GM19025 (cell line): ENCODE measurements at regions not wholly inside any gene's neighbourhood (a gene's known extent, or its start where the extent isn't known, plus 50 kb on each side); places are given as distances from the start of the nearest gene placed in this dataset.
"Not testable (repeated sequence)": the region's sequence is repeated elsewhere in the genome, so short reads cannot be mapped to it uniquely, and the experiment has no call there.

ENCODE experiments used
- ATAC-seq: cut with Tn5 transposase; IDR thresholded peaks from one replicate; pipeline ENCODE4 v1.9.1; 2021; ENCODE audit warnings: mild to moderate bottlenecking, low read depth, moderate library complexity; ENCODE audit not compliant: unreplicated experiment

DNA sequence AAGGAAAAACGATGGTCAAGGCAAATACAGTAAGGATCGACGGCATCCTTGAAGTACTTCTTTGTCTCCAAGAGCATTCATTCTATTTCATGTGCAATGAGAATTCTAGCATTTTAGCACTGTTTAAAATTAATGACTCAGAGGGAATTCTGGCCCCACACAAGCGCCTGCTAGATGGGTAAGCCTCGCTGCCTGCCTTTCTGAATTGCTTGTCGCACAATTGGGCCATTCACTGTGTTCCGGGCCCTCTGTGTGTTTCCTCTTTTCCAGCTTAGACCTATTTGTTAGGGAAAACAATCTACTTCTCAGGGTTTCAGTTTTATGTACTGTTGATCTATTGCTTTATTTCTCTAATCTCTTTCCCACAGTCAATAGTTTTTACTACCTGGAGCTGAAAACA, 204.7 kb upstream of the ZNF32 start:
- ATAC-seq: no peak

DNA sequence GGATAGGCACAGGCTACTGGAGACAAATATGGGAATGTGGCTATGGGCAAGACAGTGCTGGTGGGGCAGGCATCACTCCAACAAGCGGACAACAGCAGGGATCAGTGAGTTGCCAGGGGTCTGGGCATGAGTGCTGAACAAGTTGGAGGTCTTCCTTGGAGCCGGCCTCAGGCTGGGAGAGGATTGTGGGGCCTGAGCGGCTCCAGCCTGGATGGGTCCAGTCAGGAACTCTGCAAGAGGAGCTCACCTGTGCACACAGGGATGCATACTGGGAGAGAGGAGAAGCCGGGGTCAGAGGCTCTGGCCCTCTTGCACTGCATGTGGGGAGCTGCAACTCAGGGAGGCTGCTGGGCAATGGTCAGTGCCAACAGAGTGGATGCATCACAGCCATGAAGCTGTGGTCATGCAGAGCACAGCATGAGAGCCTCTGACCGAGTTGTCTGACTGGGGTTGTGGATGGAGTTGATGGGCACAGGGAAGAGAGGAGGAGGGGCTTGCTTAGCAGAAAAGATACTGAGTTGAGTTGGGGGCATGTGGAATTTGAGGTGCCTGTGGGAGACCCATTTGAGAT, 204.0 kb upstream of the ZNF32 start:
- no peak for ATAC-seq

DNA sequence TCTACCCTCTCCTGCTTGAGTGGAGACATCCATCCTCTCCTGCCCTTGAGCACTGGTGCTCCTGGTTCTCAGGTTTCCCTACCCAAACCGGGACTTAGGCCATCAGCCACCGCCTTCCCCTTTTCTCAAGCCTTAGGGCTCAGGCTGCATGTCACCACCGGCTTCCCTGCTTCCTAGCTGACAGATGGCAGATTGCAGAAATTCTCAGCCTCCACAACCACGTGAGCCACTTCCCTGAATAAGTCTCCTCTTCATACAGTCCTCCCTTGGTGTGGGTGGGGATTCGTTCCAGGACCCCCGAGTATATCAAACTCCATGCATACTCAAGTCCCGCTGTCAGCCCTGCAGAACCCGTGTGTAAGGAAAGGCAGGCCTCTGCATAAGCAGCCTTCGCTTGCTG, 203.5 kb upstream of the ZNF32 start:
- ATAC-seq: no peak

DNA sequence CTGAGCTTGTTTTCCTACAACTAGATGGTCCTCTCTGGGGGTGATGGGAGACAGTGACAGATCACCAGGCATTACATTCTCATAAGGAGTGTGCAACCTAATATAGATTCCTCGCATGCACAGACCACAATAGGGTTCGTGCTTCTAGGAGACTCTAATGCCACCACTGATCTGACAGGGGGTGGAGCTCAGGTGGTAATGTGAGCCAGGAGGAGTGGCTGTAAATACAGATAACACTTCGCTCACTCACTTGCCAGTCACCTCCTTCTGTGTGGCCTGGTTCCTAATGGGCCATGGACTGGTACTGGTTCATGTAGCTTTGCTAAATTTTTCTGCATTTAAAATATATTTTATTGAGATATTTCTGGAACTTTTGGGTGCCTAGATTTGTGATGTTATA, 202.3 kb upstream of the ZNF32 start:
- ATAC-seq: no peak

DNA sequence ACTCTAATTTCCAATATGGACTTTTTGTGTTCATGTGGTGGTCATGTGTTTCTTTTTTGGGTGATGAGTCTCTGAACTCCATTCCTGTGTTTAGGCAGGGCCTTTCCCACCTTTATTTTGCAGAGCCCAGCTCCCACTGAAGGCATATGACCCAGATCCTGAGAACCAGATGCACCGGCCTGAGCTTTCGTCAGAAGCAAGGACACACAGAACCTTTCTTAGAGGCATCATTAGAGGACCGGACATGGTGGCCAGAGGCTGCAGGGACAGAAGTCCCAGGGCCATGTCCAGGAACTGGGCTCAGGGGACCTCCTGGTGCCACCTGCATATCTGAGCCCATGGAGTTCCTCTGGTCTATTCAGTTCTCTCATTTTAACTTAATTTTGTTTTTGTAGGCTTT, 200.9 kb upstream of the ZNF32 start:
- ATAC-seq: no peak

DNA sequence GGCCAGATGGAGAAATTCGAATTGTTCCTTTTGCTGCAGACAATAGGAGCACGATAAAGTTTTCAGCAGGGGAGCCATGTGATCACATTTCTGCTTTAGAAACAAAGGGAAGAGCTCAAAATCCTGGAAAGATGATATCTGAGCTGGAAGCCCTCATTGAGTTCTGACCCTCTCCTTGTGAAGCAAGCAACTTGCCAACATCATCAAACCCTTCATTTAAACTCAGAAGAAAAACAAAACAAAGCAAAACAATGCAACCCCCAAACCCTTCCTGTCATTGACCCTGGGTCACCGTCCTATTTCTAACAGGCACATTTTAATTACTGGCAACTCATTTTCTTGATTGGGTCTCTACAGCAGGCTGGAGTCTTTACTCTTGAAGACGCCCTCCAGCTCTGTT, 198.3 kb upstream of the ZNF32 start:
- no peak for ATAC-seq

DNA sequence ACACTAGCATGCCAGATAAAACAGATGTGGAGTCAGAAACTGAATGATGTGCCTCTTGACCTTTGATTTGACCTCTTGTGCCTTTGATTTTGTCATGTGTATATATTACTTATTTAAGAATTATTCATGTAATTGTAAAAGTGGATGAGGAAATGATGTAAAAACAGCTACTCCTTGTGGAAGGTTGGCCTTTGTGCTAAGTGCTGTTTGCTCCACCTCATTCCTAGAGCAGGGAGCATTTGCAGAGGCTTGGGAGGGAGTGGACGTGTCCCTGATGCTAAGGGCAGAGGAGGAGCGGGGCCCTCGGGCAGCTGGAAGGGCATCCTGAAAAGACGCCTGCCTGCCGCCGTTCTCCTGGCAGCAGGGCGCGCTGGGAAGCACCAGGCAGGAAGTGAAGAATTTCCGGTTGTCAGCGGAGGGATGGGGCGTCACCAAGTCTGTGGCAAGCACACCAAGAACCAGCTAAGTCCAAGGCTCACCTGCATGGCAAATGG, 197.6 kb upstream of the ZNF32 start:
- ATAC-seq: no peak

DNA sequence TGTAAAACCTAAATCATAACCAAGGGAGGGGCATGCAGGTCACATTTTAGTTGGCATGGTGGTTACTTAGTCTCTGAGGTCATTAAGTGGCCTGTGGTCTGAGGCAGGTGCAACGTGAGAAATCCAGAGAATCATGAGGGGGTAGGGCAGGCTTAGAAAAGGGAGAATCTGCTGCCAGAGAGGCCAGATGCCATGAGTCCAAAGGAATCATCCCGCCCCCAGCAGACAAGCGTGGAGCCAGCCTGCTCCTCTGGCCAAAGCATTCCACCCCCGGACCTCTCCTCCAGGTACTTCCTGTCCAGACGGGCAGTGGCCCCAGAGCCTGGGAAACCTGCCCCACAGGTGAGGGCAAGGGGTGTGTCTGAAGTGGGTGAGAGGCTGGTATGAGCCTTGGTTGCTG, 196.4 kb upstream of the ZNF32 start:
- ATAC-seq: no peak

DNA sequence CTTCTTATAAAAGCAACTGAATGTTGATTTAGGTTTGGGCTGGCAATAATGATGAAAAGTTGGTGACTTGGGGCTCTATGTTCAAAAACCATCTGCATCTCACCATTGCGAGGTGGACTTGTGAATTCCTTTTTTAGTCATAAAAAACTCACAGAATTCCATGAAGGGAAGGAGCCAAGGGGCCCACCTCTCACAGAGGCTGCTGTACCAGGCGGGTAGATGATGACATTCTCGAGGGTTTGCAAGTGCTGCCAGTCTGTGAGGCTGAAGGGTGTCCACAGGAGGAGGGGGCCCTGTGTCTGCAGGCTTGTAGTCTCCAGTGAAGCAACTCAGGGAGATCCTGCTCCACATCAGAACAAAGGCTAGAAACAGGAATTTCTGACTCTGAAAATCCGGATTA, 195.5 kb upstream of the ZNF32 start:
- ATAC-seq: no peak

DNA sequence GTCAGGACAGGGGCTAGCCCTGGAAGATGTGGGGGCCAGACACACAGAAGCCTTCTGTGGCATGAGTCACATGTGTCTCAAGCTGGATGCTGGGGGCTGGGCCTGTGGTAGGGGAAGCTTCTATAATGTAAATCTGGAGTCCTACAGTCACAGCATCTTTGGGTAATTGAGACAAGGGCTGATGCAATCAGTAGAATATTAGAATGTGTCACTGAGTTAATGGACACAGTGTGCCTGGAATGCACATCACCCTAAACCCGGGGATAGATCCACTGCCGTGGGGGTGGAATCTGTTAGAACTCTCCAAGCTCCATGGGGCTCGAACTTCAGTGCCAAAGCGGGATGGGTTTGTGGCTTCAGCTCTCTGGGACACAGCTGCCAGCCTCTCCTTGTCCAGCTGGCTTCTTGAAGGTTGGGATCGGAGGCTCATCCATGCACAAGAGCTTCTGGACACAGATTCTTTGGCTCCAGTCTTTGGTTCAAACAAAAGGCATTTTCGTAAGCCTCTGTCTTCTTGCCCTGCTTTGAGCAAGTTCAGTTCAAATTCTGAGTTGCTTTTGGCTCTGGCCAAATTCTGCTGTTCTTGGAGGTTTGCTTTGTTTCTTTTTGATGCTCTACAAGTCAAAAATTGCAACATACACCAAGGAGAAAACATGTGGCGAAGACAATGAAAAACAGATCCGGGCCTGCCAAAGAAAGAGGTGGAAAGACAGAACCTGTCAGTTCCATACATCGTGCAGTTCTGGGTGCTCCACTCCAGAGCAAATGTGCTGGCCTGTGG, 194.8 kb upstream of the ZNF32 start:
- no peak for ATAC-seq

DNA sequence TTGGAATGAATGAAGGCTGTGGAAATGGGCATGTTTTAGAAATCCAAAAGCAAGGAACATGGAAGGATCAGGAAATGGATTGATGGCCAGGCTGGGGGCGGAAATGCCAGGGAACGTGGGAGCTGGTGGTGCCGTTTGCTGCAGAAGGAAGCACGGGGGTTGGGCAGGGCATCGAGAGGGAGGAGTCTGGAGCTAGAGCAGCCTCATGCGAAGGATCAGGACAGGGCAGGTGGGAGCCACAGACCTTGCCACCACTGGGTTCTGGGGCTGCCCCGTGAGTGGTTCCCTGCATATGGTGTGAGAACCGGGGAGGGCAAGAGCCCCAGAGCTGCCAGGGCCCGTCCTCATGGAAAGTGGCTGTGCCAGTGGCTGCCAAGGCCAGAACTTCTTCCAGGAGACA, 193.8 kb upstream of the ZNF32 start:
- ATAC-seq: no peak

DNA sequence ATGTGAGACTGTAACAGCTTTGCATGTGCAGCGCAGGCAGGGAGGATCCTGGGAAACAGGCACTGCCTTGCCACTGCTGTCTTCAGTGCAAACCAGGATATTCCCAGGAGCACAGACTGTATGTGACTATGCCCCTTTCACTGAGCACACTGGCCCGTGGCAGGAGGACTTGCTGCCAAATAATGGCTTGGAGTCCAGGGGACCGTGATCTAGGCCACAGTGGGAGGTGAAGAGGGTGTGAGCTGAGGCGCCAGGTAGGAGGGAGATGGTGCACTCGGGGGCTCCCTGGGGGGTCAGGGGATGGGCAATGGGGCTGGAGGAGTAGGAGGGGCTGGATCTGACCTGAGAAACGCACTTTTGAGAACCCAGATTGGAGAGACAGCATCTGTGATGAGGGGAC, 193.4 kb upstream of the ZNF32 start:
- no peak for ATAC-seq

DNA sequence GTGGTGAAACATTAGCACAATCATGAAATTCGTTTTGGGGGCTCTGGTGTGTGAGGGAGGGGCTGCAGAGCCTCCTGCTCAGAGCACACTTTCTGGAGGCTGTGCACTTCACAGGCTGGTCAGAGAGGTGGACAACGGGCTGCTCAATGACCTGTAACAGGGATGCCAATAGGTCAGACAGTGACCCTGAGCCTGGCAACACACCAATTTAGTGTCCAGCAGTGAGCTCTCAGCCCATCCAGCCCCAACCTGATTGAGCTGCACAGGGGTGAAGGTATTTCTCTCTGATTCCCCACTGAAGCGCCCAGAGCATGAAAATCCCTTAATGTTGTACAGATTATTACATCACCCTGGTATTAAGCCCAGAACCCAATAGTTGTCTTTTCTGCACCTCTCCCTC, 191.3 kb upstream of the ZNF32 start:
- no peak for ATAC-seq

DNA sequence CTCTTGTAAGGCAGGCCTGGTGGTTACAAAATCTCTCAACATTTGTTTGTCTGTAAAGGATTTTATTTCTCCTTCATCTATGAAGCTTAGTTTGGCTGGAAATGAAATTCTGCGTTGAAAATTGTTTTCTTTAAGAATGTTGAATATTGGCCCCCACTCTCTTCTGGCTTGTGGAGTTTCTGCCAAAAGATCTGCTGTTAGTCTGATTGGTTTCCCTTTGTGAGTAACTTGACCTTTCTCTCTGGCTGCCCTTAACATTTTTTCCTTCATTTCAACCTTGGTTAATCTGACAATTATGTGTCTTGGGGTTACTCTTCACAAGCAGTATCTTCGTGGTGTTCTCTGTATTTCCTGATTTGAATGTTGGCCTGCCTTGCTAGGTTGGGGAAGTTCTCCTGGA, 186.1 kb upstream of the ZNF32 start:
- not testable (repeated sequence) for ATAC-seq

DNA sequence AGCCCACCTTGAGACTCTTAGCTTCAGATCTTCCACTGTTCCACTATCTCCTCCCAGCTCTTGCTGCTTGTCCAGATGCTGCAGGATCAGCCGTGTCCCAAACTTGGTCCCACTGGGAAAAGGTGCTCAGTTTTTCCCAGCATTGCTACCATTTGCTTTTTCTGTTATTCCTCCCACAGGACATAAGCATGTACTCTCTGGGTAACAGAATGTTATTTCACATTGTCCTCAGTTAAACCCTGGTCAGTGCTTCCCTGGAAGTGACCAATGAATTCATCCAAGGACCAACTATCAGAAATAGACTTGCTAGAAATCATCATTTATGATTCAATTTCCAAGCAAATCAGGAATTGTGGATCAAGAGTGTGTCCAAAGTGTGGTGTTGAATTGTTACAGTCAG, 179.2 kb upstream of the ZNF32 start:
- ATAC-seq: no peak

DNA sequence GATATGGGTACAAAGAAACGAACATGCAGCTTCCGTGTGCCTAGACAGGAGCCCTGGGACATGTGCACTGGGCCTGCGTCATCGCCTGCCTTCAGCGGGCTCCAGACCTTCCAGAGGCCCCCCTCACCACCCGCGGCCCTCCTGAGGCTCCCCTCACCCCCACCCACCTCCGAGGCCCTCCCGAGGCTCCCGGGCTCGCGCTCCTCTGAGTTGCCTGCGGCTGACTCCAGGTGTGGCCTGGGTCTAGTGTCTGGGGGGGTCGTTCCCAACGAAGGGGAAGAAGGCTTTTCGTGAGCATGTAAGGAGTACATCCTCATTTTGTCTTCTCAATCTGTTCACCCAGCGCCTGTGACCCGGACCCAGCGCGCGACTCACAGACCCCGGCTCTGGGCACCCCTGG, 177.3 kb upstream of the ZNF32 start:
- ATAC-seq: no peak

DNA sequence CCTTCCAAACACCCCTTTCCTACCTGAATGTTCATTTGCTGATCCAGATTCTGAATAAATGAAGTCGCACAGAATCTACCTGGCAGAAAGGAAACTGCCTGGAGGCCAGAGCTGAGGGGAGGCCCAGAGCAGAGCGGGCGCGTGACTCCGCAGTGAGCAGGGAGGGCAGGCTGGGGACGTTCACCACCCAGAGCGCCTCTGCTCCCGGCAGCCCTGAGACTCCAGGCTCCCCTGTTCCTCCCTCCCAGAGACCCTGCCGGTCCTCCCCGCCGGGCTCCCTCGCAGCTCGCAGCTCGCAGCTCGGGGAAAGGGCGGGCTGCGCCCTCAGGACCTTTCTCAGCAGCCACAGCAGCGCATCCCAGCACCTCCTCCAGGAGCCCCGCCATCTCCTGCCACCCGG, 176.7 kb upstream of the ZNF32 start:
- no peak for ATAC-seq

DNA sequence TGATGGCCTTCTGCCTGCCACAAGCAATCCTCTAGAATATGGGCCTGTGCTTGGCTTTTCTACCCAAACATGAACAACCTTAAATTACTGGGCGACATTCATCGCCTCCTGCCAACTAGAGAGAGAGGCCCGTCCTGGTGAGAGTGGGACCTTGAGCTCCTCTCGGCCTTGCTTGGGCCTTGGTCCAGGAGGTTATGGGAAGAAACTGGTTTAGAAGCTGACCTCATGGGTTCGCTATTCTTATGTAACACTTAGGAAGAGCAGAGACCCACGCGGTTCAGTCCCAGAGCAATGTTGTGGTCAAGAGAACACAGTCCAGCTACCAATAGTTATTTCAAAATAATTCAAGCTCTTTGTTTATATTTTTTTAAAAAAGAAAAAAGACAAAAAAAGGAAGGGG, 176.3 kb upstream of the ZNF32 start:
- ATAC-seq: no peak

DNA sequence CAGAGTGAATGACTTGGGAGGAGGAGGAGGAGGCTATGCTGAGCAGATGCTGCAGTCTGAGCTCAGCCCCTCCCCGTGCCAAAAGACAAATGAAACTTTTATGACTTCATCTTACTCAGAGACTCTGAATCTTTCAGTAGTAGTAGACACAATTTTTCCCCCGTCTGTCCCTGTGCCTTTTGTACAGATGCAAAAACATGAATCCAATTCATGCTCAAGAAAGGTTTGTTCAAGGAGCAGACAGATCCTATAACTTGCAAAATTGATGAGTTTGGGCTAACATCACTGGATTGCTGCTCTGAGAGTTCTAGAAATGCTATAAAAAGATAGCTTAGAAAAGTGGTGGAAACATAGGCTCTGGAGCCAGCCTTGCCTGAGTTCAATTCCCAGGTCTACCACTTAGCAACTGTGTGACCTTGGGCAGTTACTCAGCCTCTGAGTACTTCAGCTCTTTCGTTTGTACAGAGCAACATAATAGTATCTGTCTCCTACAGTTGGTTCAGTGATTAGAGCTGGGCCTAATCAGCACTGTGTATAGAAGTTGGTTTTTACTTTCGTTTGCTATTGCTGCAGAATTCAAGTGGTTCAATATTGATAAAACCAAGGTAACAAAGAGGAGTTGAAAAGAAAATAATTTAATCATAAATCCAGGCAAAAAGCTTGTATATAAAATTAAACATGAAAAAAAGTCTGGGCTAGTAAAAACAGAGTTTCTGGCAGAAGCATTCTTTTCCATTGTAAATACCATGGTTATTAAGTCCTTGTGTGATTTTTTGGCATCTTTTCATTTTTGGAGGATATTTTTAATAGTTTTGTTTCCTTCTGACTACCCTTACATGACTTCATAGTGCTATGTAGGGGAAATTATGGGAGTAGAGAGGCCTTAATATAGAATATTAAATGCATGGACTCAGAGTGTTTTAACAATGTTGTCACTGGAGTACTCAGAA, 174.2 kb upstream of the ZNF32 start:
- ATAC-seq: no peak

DNA sequence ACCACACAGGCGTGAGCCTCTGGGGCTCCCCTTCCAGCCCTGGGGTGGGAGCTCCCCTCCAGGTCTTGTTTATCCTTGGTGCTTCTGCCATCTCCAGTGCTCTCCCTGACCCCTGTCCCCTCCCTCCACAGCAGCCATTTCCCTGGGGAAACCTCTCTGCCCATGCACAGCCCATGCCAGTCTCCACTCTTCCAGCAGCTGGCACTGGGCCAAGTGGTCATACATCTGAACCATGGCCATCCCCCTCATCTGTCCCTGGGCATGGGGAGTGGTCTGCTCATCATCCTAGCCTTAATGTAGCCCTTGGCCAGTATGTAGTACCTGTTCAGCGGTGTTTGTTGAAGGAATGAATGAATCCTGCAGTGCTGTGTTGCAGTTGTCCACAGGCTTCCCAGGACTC, 172.4 kb upstream of the ZNF32 start:
- ATAC-seq: no peak

DNA sequence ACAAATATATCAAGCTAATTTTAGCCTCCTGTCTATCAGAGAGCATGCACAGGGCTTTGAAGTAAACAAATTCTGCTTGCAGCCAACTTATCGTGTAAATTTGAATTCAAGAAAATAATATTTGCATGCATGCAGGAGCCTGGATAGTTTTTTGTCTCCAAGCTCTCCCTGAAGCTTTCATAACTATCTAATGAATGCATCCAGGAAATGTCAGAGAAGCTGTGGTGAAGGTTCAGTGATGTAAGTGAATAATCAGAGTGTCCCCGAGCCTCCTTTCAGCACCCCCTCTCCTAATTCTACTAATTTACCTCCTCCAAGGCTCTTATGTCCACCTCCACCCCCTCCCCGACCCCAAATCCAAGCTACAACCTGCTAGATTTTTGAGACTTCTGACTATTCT, 172.0 kb upstream of the ZNF32 start:
- no peak for ATAC-seq
